Fibroblast of lung (primary cell): ENCODE measurements at regions not wholly inside any gene's neighbourhood (a gene's known extent, or its start where the extent isn't known, plus 50 kb on each side); places are given as distances from the start of the nearest gene placed in this dataset.

Experiments used
- DNase-seq, 2 donors: peaks; one replicate each; pipeline versions ENCODE4 v3.0.0 to v3.0.0-alpha.2; 2010; ENCODE audit warnings: low read depth in 2 of 2
- H2AFZ ChIP-seq: 2 replicates; pipeline ENCODE4 v1.5.1; 2012; ENCODE audit warnings: low read length, control low read depth, inconsistent platforms
- H3K27ac ChIP-seq: 2 replicates; pipeline ENCODE4 v1.5.1; 2011; ENCODE audit warnings: low read length, control low read depth; ENCODE audit not compliant: insufficient read depth
- H3K27me3 ChIP-seq: 2 replicates; pipeline ENCODE4 v1.5.1; 2011; ENCODE audit warnings: mild to moderate bottlenecking, low read length; ENCODE audit not compliant: control insufficient read depth, insufficient read depth
- H3K36me3 ChIP-seq: 2 replicates; pipeline ENCODE4 v1.5.1; 2011; ENCODE audit warnings: low read length; ENCODE audit not compliant: control insufficient read depth, insufficient read depth
- H3K4me1 ChIP-seq: 2 replicates; pipeline ENCODE4 v1.5.1; 2011; ENCODE audit warnings: low read length; ENCODE audit not compliant: control insufficient read depth, insufficient read depth; ENCODE audit errors: extremely low read depth
- H3K4me2 ChIP-seq: 2 replicates; pipeline ENCODE4 v1.5.1; 2011; ENCODE audit warnings: low read length, control low read depth; ENCODE audit not compliant: insufficient read depth; ENCODE audit errors: extremely low read depth
- H3K4me3 ChIP-seq, 4 experiments: fragments of 200-600 bp in 1 of 4; sonication (generic) in 1 of 4; replicated peaks in 1 of 4; 2 replicates each; pipeline ENCODE4 v1.5.1; 2011 to 2016; ENCODE audit warnings: low read length in 4 of 4, low read depth in 3 of 4, mild to moderate bottlenecking in 3 of 4, control low read depth in 2 of 4, inconsistent platforms in 1 of 4, mixed read lengths in 1 of 4; ENCODE audit not compliant: insufficient read depth in 1 of 4; ENCODE audit errors: control extremely low read depth in 1 of 4
- H3K79me2 ChIP-seq: 2 replicates; pipeline ENCODE4 v1.5.1; 2012; ENCODE audit warnings: mild to moderate bottlenecking, low read length, inconsistent platforms; ENCODE audit not compliant: control insufficient read depth, insufficient read depth
- H3K9ac ChIP-seq: 2 replicates; pipeline ENCODE4 v1.5.1; 2011; ENCODE audit warnings: mild to moderate bottlenecking, low read length, control low read depth; ENCODE audit not compliant: insufficient read depth
- H3K9me3 ChIP-seq: 2 replicates; pipeline ENCODE4 v1.5.1; 2012; ENCODE audit warnings: low read depth, low read length; ENCODE audit not compliant: control insufficient read depth, insufficient read depth
- H4K20me1 ChIP-seq: 2 replicates; pipeline ENCODE4 v1.5.1; 2011; ENCODE audit warnings: low read length; ENCODE audit not compliant: control insufficient read depth, insufficient read depth; ENCODE audit errors: extremely low read depth
- EZH2 ChIP-seq: IDR thresholded peaks from 2 replicates; pipeline ENCODE4 v1.5.1; 2012; ENCODE audit warnings: low read length, control low read depth, mild to moderate bottlenecking; ENCODE audit errors: missing control alignments
- TF ChIP-seq, protein P1 (sequence below), 2 donors: IDR thresholded peaks in 1 of 2; conservative IDR thresholded peaks in 1 of 2; 1 replicate in 1 of 2; 2 replicates in 1 of 2; pipeline ENCODE4 v1.5.1; 2011 to 2012; ENCODE audit warnings: low read length in 2 of 2, control low read depth in 1 of 2, inconsistent platforms in 1 of 2, low read depth in 1 of 2, mild to moderate bottlenecking in 1 of 2

DNA sequence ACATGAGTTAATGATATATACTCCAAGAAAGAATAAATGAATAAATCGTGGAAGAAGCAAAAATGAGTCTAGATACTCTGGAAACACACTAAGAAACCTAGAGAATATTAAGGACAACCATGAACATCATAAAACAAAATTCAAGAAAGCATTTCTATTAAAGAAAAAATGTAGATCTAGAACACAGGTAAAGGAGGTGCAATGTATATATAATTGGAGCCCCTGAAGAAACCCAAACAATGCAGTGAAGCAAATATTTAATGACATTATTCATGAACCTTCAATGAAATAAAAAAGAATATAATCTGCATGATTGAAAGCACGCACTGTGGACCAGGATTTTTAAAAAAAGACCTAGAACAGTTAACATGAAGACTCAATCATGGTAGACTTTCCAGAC lies 150.1 kb downstream of the ATPSCKMT start:
- Histone ChIP-seq H4K20me1 (no peaks in the 10 kb centered on the region), H3K4me1 (no peaks in the 10 kb centered on the region), H3K9ac (no peak overlapping the region), H3K27ac (no peak overlapping the region), H2AFZ (no peak overlapping the region), H3K4me3 (no peak overlapping the region), H3K79me2 (no peaks in the 10 kb centered on the region), H3K27me3 (no peaks in the 10 kb centered on the region), H3K36me3 (no peaks in the 10 kb centered on the region), H3K4me2 (no peak overlapping the region), H3K9me3 (no peaks in the 10 kb centered on the region)
- TF ChIP-seq, protein P1, sequence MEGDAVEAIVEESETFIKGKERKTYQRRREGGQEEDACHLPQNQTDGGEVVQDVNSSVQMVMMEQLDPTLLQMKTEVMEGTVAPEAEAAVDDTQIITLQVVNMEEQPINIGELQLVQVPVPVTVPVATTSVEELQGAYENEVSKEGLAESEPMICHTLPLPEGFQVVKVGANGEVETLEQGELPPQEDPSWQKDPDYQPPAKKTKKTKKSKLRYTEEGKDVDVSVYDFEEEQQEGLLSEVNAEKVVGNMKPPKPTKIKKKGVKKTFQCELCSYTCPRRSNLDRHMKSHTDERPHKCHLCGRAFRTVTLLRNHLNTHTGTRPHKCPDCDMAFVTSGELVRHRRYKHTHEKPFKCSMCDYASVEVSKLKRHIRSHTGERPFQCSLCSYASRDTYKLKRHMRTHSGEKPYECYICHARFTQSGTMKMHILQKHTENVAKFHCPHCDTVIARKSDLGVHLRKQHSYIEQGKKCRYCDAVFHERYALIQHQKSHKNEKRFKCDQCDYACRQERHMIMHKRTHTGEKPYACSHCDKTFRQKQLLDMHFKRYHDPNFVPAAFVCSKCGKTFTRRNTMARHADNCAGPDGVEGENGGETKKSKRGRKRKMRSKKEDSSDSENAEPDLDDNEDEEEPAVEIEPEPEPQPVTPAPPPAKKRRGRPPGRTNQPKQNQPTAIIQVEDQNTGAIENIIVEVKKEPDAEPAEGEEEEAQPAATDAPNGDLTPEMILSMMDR (conservative IDR thresholded peaks at IDR 0.05 in 1 of 2, IDR thresholded peaks at IDR 0.05 in 1 of 2; ENCODE audit: low read depth in 1 of 2, low read length in 2 of 2): no peak
- TF ChIP-seq EZH2: no peak
- no peak for DNase-seq

DNA sequence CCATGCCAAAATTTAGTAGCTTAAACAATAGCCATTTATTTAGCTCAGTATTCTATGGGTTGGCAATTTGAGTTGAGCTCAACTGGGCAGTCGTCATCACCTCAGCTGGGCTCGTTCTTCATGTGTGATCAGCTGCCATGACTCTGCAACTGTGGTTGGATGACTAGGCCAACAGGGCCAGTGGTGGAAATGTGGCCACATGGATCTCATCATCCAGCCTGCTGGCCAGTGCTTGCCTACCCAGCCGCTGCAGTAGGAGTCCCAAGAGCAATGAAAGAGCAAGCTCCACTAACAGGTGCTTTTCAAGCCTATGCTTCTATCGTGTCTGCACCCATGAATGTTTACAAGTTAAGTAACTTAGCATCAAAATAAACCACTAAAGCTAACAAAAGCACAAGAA lies 158.0 kb downstream of the ATPSCKMT start:
- no peaks in the 10 kb centered on the region for H3K9me3 ChIP-seq
- H3K79me2 ChIP-seq: no peaks in the 10 kb centered on the region
- H2AFZ ChIP-seq: no peak overlapping the region
- no peaks in the 10 kb centered on the region for H4K20me1 ChIP-seq
- H3K4me3 ChIP-seq: no peak overlapping the region
- TF ChIP-seq EZH2: no peak
- H3K27ac ChIP-seq: no peak overlapping the region
- H3K27me3 ChIP-seq: no peaks in the 10 kb centered on the region
- no peaks in the 10 kb centered on the region for H3K4me1 ChIP-seq
- H3K36me3 ChIP-seq: no peaks in the 10 kb centered on the region
- H3K4me2 ChIP-seq: no peak overlapping the region
- no peak for DNase-seq
- H3K9ac ChIP-seq: no peak overlapping the region

DNA sequence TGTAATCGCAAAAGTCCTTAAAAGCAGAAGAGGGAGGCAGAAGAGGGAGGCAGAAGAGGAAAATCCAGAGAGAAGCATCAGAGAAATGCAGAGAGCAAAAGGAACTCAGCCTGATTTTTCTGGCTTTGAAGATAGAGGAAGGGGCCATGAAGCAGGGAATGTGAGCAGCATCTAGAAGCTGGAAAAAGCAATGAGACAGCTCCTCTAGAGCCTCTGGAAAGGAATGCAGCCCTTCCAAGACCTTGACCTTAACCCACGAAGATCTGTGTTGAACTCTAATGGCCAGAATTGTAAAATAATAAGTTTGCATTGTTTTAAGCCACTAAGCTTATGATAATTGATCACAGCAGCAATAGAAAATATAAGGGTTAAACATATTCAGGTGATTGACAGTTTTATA lies 159.6 kb downstream of the ATPSCKMT start:
- no peak for DNase-seq
- H3K79me2 ChIP-seq: no peaks in the 10 kb centered on the region
- TF ChIP-seq EZH2: no peak
- TF ChIP-seq, protein P1 (conservative IDR thresholded peaks at IDR 0.05 in 1 of 2, IDR thresholded peaks at IDR 0.05 in 1 of 2; ENCODE audit: low read depth in 1 of 2, low read length in 2 of 2): no peak
- no peaks in the 10 kb centered on the region for H3K9me3 ChIP-seq
- H3K4me2 ChIP-seq: no peak overlapping the region
- no peaks in the 10 kb centered on the region for H3K36me3 ChIP-seq
- H3K27ac ChIP-seq: no peak overlapping the region
- H3K4me3 ChIP-seq: no peak overlapping the region
- no peaks in the 10 kb centered on the region for H3K4me1 ChIP-seq
- no peaks in the 10 kb centered on the region for H4K20me1 ChIP-seq
- H2AFZ ChIP-seq: no peak overlapping the region
- H3K9ac ChIP-seq: no peak overlapping the region
- H3K27me3 ChIP-seq: no peaks in the 10 kb centered on the region
